ENCODE measurements at regions not wholly inside any gene's neighbourhood (a gene's known extent, or its start where the extent isn't known, plus 50 kb on each side); places are given as distances from the start of the nearest gene placed in this dataset.

GRCh38 chrX:22351076-22351475 lies 78.4 kb downstream of the CBLL2 start (continued):
- TF ChIP-seq EGR2 (tag by site-specific recombination; IDR thresholded peaks at IDR 0.05; ENCODE audit: low read depth) (no peak), GLIS1 (tag by site-specific recombination; IDR thresholded peaks at IDR 0.05) (no peak), ZNF654 (tag by site-specific recombination; IDR thresholded peaks at IDR 0.05; ENCODE audit: low read depth) (no peak)

GRCh38 chrX:22351966-22352365 lies 79.3 kb downstream of the CBLL2 start:
- Histone ChIP-seq H3K4me1 (ENCODE audit: control insufficient read depth, insufficient read depth, low read length) (no peaks in the 10 kb centered on the region), H3K36me3 (ENCODE audit: control insufficient read depth in 2 of 2, insufficient read depth in 1 of 2, low read length in 2 of 2) (no peaks in the 10 kb centered on the region), H3K4me3 (ENCODE audit: low read depth, low read length) (no peak overlapping the region), H3K27ac (ENCODE audit: extremely low read depth, low read depth, low read length) (no peak overlapping the region), H3K9me3 (ENCODE audit: control insufficient read depth, insufficient read depth, low read depth, low read length) (no peaks in the 10 kb centered on the region)
- TF ChIP-seq, protein P1, sequence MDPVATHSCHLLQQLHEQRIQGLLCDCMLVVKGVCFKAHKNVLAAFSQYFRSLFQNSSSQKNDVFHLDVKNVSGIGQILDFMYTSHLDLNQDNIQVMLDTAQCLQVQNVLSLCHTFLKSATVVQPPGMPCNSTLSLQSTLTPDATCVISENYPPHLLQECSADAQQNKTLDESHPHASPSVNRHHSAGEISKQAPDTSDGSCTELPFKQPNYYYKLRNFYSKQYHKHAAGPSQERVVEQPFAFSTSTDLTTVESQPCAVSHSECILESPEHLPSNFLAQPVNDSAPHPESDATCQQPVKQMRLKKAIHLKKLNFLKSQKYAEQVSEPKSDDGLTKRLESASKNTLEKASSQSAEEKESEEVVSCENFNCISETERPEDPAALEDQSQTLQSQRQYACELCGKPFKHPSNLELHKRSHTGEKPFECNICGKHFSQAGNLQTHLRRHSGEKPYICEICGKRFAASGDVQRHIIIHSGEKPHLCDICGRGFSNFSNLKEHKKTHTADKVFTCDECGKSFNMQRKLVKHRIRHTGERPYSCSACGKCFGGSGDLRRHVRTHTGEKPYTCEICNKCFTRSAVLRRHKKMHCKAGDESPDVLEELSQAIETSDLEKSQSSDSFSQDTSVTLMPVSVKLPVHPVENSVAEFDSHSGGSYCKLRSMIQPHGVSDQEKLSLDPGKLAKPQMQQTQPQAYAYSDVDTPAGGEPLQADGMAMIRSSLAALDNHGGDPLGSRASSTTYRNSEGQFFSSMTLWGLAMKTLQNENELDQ (tag by site-specific recombination; IDR thresholded peaks at IDR 0.05; ENCODE audit: low read depth) = no peak
- TF ChIP-seq ZNF664 (tag by site-specific recombination; IDR thresholded peaks at IDR 0.05) (no peak), TCF7L2 (IDR thresholded peaks at IDR 0.05; ENCODE audit: borderline replicate concordance, low read depth, low read length) (no peak), ZNF16 (tag by site-specific recombination; IDR thresholded peaks at IDR 0.05; ENCODE audit: low read depth) (no peak), ZNF324 (tag by site-specific recombination; IDR thresholded peaks at IDR 0.05) (no peak), SETDB1 (IDR thresholded peaks at IDR 0.05; ENCODE audit: insufficient read length, low read length) (peak; percentile 47), ZNF549 (tag by site-specific recombination; IDR thresholded peaks at IDR 0.05) (no peak)
- TF ChIP-seq, protein P2, sequence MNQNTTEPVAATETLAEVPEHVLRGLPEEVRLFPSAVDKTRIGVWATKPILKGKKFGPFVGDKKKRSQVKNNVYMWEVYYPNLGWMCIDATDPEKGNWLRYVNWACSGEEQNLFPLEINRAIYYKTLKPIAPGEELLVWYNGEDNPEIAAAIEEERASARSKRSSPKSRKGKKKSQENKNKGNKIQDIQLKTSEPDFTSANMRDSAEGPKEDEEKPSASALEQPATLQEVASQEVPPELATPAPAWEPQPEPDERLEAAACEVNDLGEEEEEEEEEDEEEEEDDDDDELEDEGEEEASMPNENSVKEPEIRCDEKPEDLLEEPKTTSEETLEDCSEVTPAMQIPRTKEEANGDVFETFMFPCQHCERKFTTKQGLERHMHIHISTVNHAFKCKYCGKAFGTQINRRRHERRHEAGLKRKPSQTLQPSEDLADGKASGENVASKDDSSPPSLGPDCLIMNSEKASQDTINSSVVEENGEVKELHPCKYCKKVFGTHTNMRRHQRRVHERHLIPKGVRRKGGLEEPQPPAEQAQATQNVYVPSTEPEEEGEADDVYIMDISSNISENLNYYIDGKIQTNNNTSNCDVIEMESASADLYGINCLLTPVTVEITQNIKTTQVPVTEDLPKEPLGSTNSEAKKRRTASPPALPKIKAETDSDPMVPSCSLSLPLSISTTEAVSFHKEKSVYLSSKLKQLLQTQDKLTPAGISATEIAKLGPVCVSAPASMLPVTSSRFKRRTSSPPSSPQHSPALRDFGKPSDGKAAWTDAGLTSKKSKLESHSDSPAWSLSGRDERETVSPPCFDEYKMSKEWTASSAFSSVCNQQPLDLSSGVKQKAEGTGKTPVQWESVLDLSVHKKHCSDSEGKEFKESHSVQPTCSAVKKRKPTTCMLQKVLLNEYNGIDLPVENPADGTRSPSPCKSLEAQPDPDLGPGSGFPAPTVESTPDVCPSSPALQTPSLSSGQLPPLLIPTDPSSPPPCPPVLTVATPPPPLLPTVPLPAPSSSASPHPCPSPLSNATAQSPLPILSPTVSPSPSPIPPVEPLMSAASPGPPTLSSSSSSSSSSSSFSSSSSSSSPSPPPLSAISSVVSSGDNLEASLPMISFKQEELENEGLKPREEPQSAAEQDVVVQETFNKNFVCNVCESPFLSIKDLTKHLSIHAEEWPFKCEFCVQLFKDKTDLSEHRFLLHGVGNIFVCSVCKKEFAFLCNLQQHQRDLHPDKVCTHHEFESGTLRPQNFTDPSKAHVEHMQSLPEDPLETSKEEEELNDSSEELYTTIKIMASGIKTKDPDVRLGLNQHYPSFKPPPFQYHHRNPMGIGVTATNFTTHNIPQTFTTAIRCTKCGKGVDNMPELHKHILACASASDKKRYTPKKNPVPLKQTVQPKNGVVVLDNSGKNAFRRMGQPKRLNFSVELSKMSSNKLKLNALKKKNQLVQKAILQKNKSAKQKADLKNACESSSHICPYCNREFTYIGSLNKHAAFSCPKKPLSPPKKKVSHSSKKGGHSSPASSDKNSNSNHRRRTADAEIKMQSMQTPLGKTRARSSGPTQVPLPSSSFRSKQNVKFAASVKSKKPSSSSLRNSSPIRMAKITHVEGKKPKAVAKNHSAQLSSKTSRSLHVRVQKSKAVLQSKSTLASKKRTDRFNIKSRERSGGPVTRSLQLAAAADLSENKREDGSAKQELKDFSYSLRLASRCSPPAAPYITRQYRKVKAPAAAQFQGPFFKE (tag by site-specific recombination; IDR thresholded peaks at IDR 0.05; ENCODE audit: borderline replicate concordance) = no peak
- ChIA-PET CTCF (interaction anchor here (0.5 kb wide), 1 partner anchor 666 kb away, joined by 3 read pairs; no protein-coding TSS in a partner anchor), POLR2A (no interaction called here)

DNA sequence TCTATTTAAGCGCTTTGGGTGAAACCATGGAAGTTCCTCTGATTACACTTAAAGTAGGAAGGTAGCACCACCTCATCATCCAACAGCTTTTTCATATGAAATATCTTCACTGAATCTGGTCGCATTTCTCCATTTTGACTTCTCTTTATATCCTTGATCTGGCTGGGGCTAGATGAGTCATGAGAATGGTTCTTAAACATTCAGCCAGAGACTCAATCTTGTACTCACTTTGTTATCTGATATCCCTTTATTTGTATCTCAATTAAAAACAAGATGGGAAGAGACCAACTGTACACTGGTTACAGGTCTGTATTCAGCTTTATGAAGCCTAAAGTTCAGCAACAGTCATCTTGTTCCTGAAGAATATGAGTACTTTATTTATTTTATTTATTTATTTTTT lies 84.9 kb downstream of the CBLL2 start:
- TF ChIP-seq ZNF664 (tag by site-specific recombination; IDR thresholded peaks at IDR 0.05) = no peak
- no peak for TF ChIP-seq PRDM1 (tag by site-specific recombination; IDR thresholded peaks at IDR 0.05)
- TF ChIP-seq ZNF76 (tag by site-specific recombination; IDR thresholded peaks at IDR 0.05; ENCODE audit: borderline replicate concordance, low read depth) = no peak
- TF ChIP-seq ZNF629 (tag by site-specific recombination; IDR thresholded peaks at IDR 0.05) = no peak
- TF ChIP-seq ZSCAN16 (tag by site-specific recombination; IDR thresholded peaks at IDR 0.05) = no peak
- TF ChIP-seq ZNF473 (tag by site-specific recombination; IDR thresholded peaks at IDR 0.05) = no peak
- TF ChIP-seq ZBTB8A (tag by site-specific recombination; IDR thresholded peaks at IDR 0.05) = no peak
- no peak for TF ChIP-seq BCL11A (tag by site-specific recombination; IDR thresholded peaks at IDR 0.05; ENCODE audit: low read depth)
- TF ChIP-seq ZBTB21 (tag by site-specific recombination; IDR thresholded peaks at IDR 0.05) = no peak
- Histone ChIP-seq H3K4me1 (ENCODE audit: control insufficient read depth, insufficient read depth, low read length) (no peaks in the 10 kb centered on the region), H3K36me3 (ENCODE audit: control insufficient read depth in 2 of 2, insufficient read depth in 1 of 2, low read length in 2 of 2) (no peaks in the 10 kb centered on the region), H3K9me3 (ENCODE audit: control insufficient read depth, insufficient read depth, low read depth, low read length) (no peaks in the 10 kb centered on the region), H3K4me3 (ENCODE audit: low read depth, low read length) (no peak overlapping the region), H3K27ac (ENCODE audit: extremely low read depth, low read depth, low read length) (no peak overlapping the region)
- ChIA-PET POLR2A (no interaction called here), CTCF (interaction anchor here (0.6 kb wide), 1 partner anchor 186 kb away, joined by 3 read pairs; no protein-coding TSS in a partner anchor)

Data from HEK293 (cell line).